22Rv1 (cell line): ENCODE measurements at regions not wholly inside any gene's neighbourhood (a gene's known extent, or its start where the extent isn't known, plus 50 kb on each side); places are given as distances from the start of the nearest gene placed in this dataset.

Experiments
- CTCF ChIP-seq: fragments of 450-650 bp; IDR thresholded peaks from 2 replicates; pipeline ENCODE4 v1.5.1; 2017; ENCODE audit warnings: mild to moderate bottlenecking
- ZFX ChIP-seq: fragments of 450-650 bp; IDR thresholded peaks from 2 replicates; pipeline ENCODE4 v1.6.1; 2017; ENCODE audit warnings: antibody characterized with exemption, borderline replicate concordance

DNA sequence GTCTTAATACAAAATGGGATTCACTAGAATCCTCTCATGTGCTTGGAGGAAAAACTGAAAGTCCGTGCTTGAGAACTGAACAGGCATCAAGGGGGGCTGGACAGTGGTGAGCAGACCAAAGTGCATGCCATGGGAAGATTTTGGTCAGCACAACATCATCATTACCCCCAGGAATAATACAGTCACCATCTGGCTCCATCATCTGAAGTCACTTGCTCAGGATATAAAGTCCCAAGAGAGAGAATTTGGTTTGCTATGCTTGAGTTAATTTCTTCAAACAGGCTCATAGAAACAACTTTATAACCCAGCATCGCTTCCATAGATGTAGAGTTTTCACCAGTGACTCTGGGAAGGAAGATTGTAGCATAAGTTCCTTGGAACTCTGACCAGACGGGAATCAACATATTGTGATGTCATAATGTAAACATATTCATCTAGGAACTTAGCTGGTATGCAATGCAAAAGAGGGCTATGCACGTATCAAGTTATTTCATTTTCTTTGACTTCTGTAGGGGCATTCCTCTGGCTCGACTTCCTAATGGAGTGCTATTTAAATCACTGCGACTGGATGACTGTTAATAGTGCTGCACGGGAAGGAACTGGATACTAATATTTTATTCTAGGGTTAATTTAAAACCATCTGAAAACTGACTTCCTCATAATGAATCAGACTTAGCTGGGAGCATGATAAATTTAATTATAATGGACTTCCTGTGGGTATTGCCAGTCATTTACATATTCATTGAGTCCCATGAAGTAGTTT is 145.2 kb downstream of the MTRR start:
- no peak for TF ChIP-seq CTCF
- no peak for TF ChIP-seq ZFX
